ENCODE measurements at regions not wholly inside any gene's neighbourhood (a gene's known extent, or its start where the extent isn't known, plus 50 kb on each side); places are given as distances from the start of the nearest gene placed in this dataset.

GRCh38 chr1:72649991-72650390 lies 367.7 kb upstream of the NEGR1 start:
- no peak overlapping the region for H3K4me3 ChIP-seq (ENCODE audit: low read depth, low read length)
- DNase-seq (ENCODE audit: low read depth, low spot score) = peak; percentile 70
- TF ChIP-seq CTCF (IDR thresholded peaks at IDR 0.05; ENCODE audit: low read depth, low read length) = no peak
- in situ Hi-C loops (cut with HindIII; ENCODE audit: low sequenced_read_pairs) = no loop called here

GRCh38 chr1:72649211-72649888 lies 367.0 kb upstream of the NEGR1 start:
- TF ChIP-seq CTCF (IDR thresholded peaks at IDR 0.05; ENCODE audit: low read depth, low read length) = no peak
- DNase-seq (ENCODE audit: low read depth, low spot score) = no peak
- no peak overlapping the region for H3K4me3 ChIP-seq (ENCODE audit: low read depth, low read length)
- in situ Hi-C loops (cut with HindIII; ENCODE audit: low sequenced_read_pairs) = no loop called here

DNA sequence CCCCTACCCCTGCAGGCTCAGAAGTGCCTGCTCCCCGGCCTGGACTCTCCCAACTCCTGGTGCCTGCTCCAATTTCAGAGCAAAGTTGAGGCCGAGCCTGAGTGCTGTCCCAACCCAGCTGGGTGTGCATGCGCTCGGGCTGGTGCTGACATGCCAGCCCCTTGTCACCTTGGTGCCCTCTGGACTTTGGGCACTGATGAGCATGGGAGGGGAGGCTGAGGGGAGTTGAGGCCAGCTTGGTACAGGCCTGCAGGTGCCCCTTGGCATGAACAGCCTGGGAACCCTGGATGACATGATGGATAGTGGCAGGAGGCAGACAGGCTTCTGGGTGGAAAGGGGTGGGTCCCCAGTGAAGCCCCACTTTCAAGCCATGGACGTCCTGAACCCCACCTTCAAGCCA lies 366.1 kb upstream of the NEGR1 start:
- H3K4me3 ChIP-seq (ENCODE audit: low read depth, low read length) = no peak overlapping the region
- no peak for DNase-seq (ENCODE audit: low read depth, low spot score)
- TF ChIP-seq CTCF (IDR thresholded peaks at IDR 0.05; ENCODE audit: low read depth, low read length) = no peak
- in situ Hi-C loops (cut with HindIII; ENCODE audit: low sequenced_read_pairs) = no loop called here

- H3K4me3 ChIP-seq (ENCODE audit: low read depth, low read length) = no peak overlapping the region
- TF ChIP-seq CTCF (IDR thresholded peaks at IDR 0.05; ENCODE audit: low read depth, low read length) = no peak
- in situ Hi-C loops (cut with HindIII; ENCODE audit: low sequenced_read_pairs) = no loop called here
- no peak for DNase-seq (ENCODE audit: low read depth, low spot score)
Observed at GRCh38 chr1:72643142-72643541, 360.8 kb upstream of the NEGR1 start.

DNA sequence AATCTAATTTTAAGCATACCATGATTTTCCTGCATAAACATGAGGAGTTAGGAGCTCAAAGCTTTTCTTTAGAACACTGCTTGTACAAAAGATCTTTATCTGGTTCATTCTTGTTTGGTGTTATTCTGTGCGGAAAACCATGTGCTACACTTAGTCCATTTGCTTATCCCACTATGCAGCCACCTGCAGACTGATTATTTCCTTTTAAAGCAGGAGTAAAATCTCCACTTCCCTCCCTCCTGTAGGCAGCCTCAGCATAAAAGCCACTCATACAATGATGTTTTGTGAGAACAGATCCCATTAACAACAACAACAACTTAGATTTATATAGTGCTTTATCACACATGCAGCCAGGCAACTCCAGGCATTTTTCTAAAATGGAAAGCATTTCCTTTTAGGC lies 355.3 kb upstream of the NEGR1 start:
- TF ChIP-seq CTCF (IDR thresholded peaks at IDR 0.05; ENCODE audit: low read depth, low read length) = no peak
- in situ Hi-C loops (cut with HindIII; ENCODE audit: low sequenced_read_pairs) = no loop called here
- no peak for DNase-seq (ENCODE audit: low read depth, low spot score)
- no peak overlapping the region for H3K4me3 ChIP-seq (ENCODE audit: low read depth, low read length)

- peak; percentile 70 for DNase-seq (ENCODE audit: low read depth, low spot score)
- H3K4me3 ChIP-seq (ENCODE audit: low read depth, low read length) = no peak overlapping the region
- in situ Hi-C loops (cut with HindIII; ENCODE audit: low sequenced_read_pairs) = no loop called here
- no peak for TF ChIP-seq CTCF (IDR thresholded peaks at IDR 0.05; ENCODE audit: low read depth, low read length)
Observed at GRCh38 chr1:72636631-72637030, 354.3 kb upstream of the NEGR1 start.
